Naive thymus-derived CD8-positive, alpha-beta T cell (primary cell): ENCODE measurements at regions not wholly inside any gene's neighbourhood (a gene's known extent, or its start where the extent isn't known, plus 50 kb on each side); places are given as distances from the start of the nearest gene placed in this dataset.

Experiments used
- ATAC-seq, 2 donors: fragments of 150-1000 bp; cut with Tn5 transposase in 1 of 2; sonication (Bioruptor Pico), chemical (Tn5 transposase) in 1 of 2; 1 replicate in 1 of 2; 2 replicates in 1 of 2; pipeline ENCODE4 v1.10.0; 2021; ENCODE audit warnings: mild to moderate bottlenecking in 2 of 2, moderate library complexity in 2 of 2
- POLR2A ChIA-PET: fragments of 350-600 bp; sonication (Branson Sonifier 250); formaldehyde crosslinking; loops from one replicate; lab custom pipeline; 2021; ENCODE audit warnings: antibody characterized with exemption; lab: Charles Lee
- DNase-seq, 10 donors: peaks; one replicate each; pipeline versions ENCODE4 v3.0.0 to v3.0.0-alpha.2; 2020 to 2022
- H3K27ac Mint-ChIP-seq, 10 donors: one replicate each; pipeline ENCODE4 v1.8.0; 2020 to 2022; ENCODE audit warnings: mild to moderate bottlenecking in 10 of 10, mixed read lengths in 10 of 10, moderate library complexity in 4 of 10, inconsistent platforms in 1 of 10
- H3K27me3 Mint-ChIP-seq, 5 donors: one replicate each; pipeline ENCODE4 v1.8.0; 2021 to 2022; ENCODE audit warnings: mixed read lengths in 5 of 5
- H3K36me3 Mint-ChIP-seq, 3 donors: one replicate each; pipeline ENCODE4 v1.8.0; 2020 to 2022; ENCODE audit warnings: mixed read lengths in 3 of 3, mild to moderate bottlenecking in 2 of 3, inconsistent platforms in 1 of 3
- H3K4me1 Mint-ChIP-seq, 4 donors: one replicate each; pipeline ENCODE4 v1.8.0; 2021 to 2022; ENCODE audit warnings: mixed read lengths in 4 of 4
- H3K4me3 Mint-ChIP-seq, 10 donors: one replicate each; pipeline ENCODE4 v1.8.0; 2020 to 2022; ENCODE audit warnings: mild to moderate bottlenecking in 10 of 10, mixed read lengths in 10 of 10, moderate library complexity in 6 of 10, inconsistent platforms in 1 of 10
- H3K9me3 Mint-ChIP-seq, 9 donors: one replicate each; pipeline ENCODE4 v1.8.0; 2020 to 2022; ENCODE audit warnings: mixed read lengths in 9 of 9, mild to moderate bottlenecking in 3 of 9, inconsistent platforms in 1 of 9, moderate library complexity in 1 of 9

- POLR2A ChIA-PET = no interaction called here
Observed at GRCh38 chr5:60228676-60229075, 335.1 kb upstream of the PDE4D start.

GRCh38 chr5:60226128-60226527 lies 332.6 kb upstream of the PDE4D start:
- Mint-ChIP-seq H3K9me3 (peaks cover 0 to 17% (median 0%) of the 10 kb centered on the region in 9 donors), H3K27ac (no peak overlapping the region), H3K4me3 (no peak overlapping the region), H3K4me1 (no peaks in the 10 kb centered on the region), H3K36me3 (no peaks in the 10 kb centered on the region), H3K27me3 (no peaks in the 10 kb centered on the region)
- no peak for ATAC-seq
- no peak for DNase-seq
- POLR2A ChIA-PET = no interaction called here

More at GRCh38 chr5:60228676-60229075, 335.1 kb upstream of the PDE4D start:
- ATAC-seq = no peak
- no peak overlapping the region for H3K27ac Mint-ChIP-seq
- peaks cover 0 to 17% (median 0%) of the 10 kb centered on the region in 9 donors for H3K9me3 Mint-ChIP-seq
- no peak for DNase-seq
- no peaks in the 10 kb centered on the region for H3K27me3 Mint-ChIP-seq
- no peak overlapping the region for H3K4me3 Mint-ChIP-seq
- no peaks in the 10 kb centered on the region for H3K36me3 Mint-ChIP-seq
- peaks cover 0 to 2% (median 0%) of the 10 kb centered on the region in 4 donors for H3K4me1 Mint-ChIP-seq

- H3K4me3 Mint-ChIP-seq = no peak overlapping the region
- no peaks in the 10 kb centered on the region for H3K4me1 Mint-ChIP-seq
- H3K36me3 Mint-ChIP-seq = no peaks in the 10 kb centered on the region
Observed at GRCh38 chr5:60223342-60223741, 329.8 kb upstream of the PDE4D start.

GRCh38 chr5:60219921-60220320 lies 326.4 kb upstream of the PDE4D start:
- no peaks in the 10 kb centered on the region for H3K4me1 Mint-ChIP-seq
- POLR2A ChIA-PET = no interaction called here
- no peak overlapping the region for H3K27ac Mint-ChIP-seq
- peaks cover 0 to 5% (median 0%) of the 10 kb centered on the region in 9 donors for H3K9me3 Mint-ChIP-seq
- no peaks in the 10 kb centered on the region for H3K27me3 Mint-ChIP-seq
- ATAC-seq (no peak), DNase-seq (no peak)
- H3K4me3 Mint-ChIP-seq = no peak overlapping the region
- H3K36me3 Mint-ChIP-seq = no peaks in the 10 kb centered on the region

More at GRCh38 chr5:60223342-60223741, 329.8 kb upstream of the PDE4D start:
- ATAC-seq = no peak
- POLR2A ChIA-PET = no interaction called here
- Mint-ChIP-seq H3K9me3 (peaks cover 0 to 9% (median 0%) of the 10 kb centered on the region in 9 donors), H3K27me3 (no peaks in the 10 kb centered on the region), H3K27ac (no peak overlapping the region)
- no peak for DNase-seq

- ATAC-seq (no peak), DNase-seq (no peak)
- Mint-ChIP-seq H3K9me3 (peaks cover 0 to 9% (median 1%) of the 10 kb centered on the region in 9 donors), H3K27ac (no peak overlapping the region), H3K4me1 (peaks cover 0 to 8% (median 0%) of the 10 kb centered on the region in 4 donors), H3K36me3 (no peaks in the 10 kb centered on the region), H3K27me3 (peaks cover 0 to 3% (median 0%) of the 10 kb centered on the region in 5 donors), H3K4me3 (peak overlapping the region in 1 of 10 donors; percentile 21)
- POLR2A ChIA-PET = no interaction called here
Observed at GRCh38 chr5:60210810-60211209, 317.3 kb upstream of the PDE4D start.

- POLR2A ChIA-PET = interaction anchor here (0.7 kb wide), 1 partner anchor 804 kb away, joined by 6 read pairs; no protein-coding TSS in a partner anchor
Observed at GRCh38 chr5:60209146-60209840, 315.8 kb upstream of the PDE4D start.

GRCh38 chr5:60208716-60209115 lies 315.2 kb upstream of the PDE4D start:
- Mint-ChIP-seq H3K27ac (no peak overlapping the region), H3K36me3 (no peaks in the 10 kb centered on the region), H3K4me1 (peaks cover 0 to 13% (median 0%) of the 10 kb centered on the region in 4 donors), H3K27me3 (peaks cover 0 to 3% (median 0%) of the 10 kb centered on the region in 5 donors), H3K9me3 (peaks cover 0 to 9% (median 0%) of the 10 kb centered on the region in 9 donors), H3K4me3 (no peak overlapping the region)
- POLR2A ChIA-PET = interaction anchor here (0.7 kb wide), 1 partner anchor 805 kb away, joined by 6 read pairs; no protein-coding TSS in a partner anchor
- DNase-seq = no peak
- no peak for ATAC-seq

More at GRCh38 chr5:60209146-60209840, 315.8 kb upstream of the PDE4D start:
- ATAC-seq (no peak), DNase-seq (no peak)
- Mint-ChIP-seq H3K4me1 (peaks cover 0 to 13% (median 0%) of the 10 kb centered on the region in 4 donors), H3K4me3 (no peak overlapping the region), H3K27ac (no peak overlapping the region), H3K36me3 (no peaks in the 10 kb centered on the region), H3K9me3 (peaks cover 0 to 9% (median 0%) of the 10 kb centered on the region in 9 donors), H3K27me3 (peaks cover 0 to 3% (median 0%) of the 10 kb centered on the region in 5 donors)

GRCh38 chr5:60207040-60207439 lies 313.5 kb upstream of the PDE4D start:
- no peak overlapping the region for H3K27ac Mint-ChIP-seq
- H3K4me1 Mint-ChIP-seq = peaks cover 0 to 13% (median 0%) of the 10 kb centered on the region in 4 donors
- H3K27me3 Mint-ChIP-seq = peaks cover 0 to 3% (median 0%) of the 10 kb centered on the region in 5 donors
- no peak for ATAC-seq
- peaks cover 0 to 2% (median 0%) of the 10 kb centered on the region in 9 donors for H3K9me3 Mint-ChIP-seq
- no peaks in the 10 kb centered on the region for H3K36me3 Mint-ChIP-seq
- DNase-seq = no peak
- H3K4me3 Mint-ChIP-seq = no peak overlapping the region
- POLR2A ChIA-PET = no interaction called here

- ATAC-seq = no peak
- POLR2A ChIA-PET = no interaction called here
- Mint-ChIP-seq H3K36me3 (no peaks in the 10 kb centered on the region), H3K4me3 (no peak overlapping the region), H3K4me1 (peaks cover 0 to 13% (median 0%) of the 10 kb centered on the region in 4 donors), H3K27me3 (peaks cover 0 to 3% (median 0%) of the 10 kb centered on the region in 5 donors), H3K9me3 (peaks cover 0 to 2% (median 0%) of the 10 kb centered on the region in 9 donors), H3K27ac (no peak overlapping the region)
- DNase-seq = no peak
Observed at GRCh38 chr5:60206234-60206633, 312.7 kb upstream of the PDE4D start.

GRCh38 chr5:60205071-60205470 lies 311.5 kb upstream of the PDE4D start:
- no peak overlapping the region for H3K27ac Mint-ChIP-seq
- no peaks in the 10 kb centered on the region for H3K36me3 Mint-ChIP-seq
- H3K27me3 Mint-ChIP-seq = peaks cover 0 to 3% (median 0%) of the 10 kb centered on the region in 5 donors
- H3K4me3 Mint-ChIP-seq = no peak overlapping the region
- no peak for DNase-seq
- H3K4me1 Mint-ChIP-seq = peaks cover 0 to 13% (median 0%) of the 10 kb centered on the region in 4 donors
- ATAC-seq = no peak
- POLR2A ChIA-PET = no interaction called here
- H3K9me3 Mint-ChIP-seq = peaks cover 0 to 4% (median 2%) of the 10 kb centered on the region in 9 donors

- Mint-ChIP-seq H3K9me3 (peaks cover 0 to 32% (median 10%) of the 10 kb centered on the region in 9 donors), H3K4me1 (no peaks in the 10 kb centered on the region), H3K27me3 (peaks cover 0 to 5% (median 0%) of the 10 kb centered on the region in 5 donors), H3K4me3 (no peak overlapping the region), H3K36me3 (no peaks in the 10 kb centered on the region), H3K27ac (no peak overlapping the region)
- no peak for DNase-seq
- POLR2A ChIA-PET = no interaction called here
- ATAC-seq = no peak
Observed at GRCh38 chr5:60196385-60197113, 303.0 kb upstream of the PDE4D start.

GRCh38 chr5:60195551-60195950 lies 302.0 kb upstream of the PDE4D start:
- Mint-ChIP-seq H3K27me3 (peaks cover 0 to 5% (median 0%) of the 10 kb centered on the region in 5 donors), H3K27ac (no peak overlapping the region), H3K36me3 (no peaks in the 10 kb centered on the region), H3K9me3 (peaks cover 1 to 32% (median 8%) of the 10 kb centered on the region in 9 donors), H3K4me1 (no peaks in the 10 kb centered on the region), H3K4me3 (no peak overlapping the region)
- DNase-seq (no peak), ATAC-seq (no peak)
- POLR2A ChIA-PET = no interaction called here

GRCh38 chr5:60195083-60195482 lies 301.6 kb upstream of the PDE4D start:
- Mint-ChIP-seq H3K9me3 (peaks cover 0 to 32% (median 8%) of the 10 kb centered on the region in 9 donors), H3K4me1 (no peaks in the 10 kb centered on the region), H3K27ac (no peak overlapping the region), H3K36me3 (no peaks in the 10 kb centered on the region), H3K4me3 (no peak overlapping the region), H3K27me3 (peaks cover 0 to 5% (median 0%) of the 10 kb centered on the region in 5 donors)
- no peak for ATAC-seq
- POLR2A ChIA-PET = no interaction called here
- no peak for DNase-seq
